ENCODE measurements at regions not wholly inside any gene's neighbourhood (a gene's known extent, or its start where the extent isn't known, plus 50 kb on each side); places are given as distances from the start of the nearest gene placed in this dataset.
"Not testable (repeated sequence)": the region's sequence is repeated elsewhere in the genome, so short reads cannot be mapped to it uniquely, and the experiment has no call there.

- no peak for FAIRE-seq
- no peak for DNase-seq (ENCODE audit: insufficient read length, low spot score)
Observed at GRCh38 chr7:92925876-92926696, 89.7 kb upstream of the CDK6 start.

GRCh38 chr7:92924800-92925199 is 88.4 kb upstream of the CDK6 start:
- DNase-seq (ENCODE audit: insufficient read length, low spot score) (no peak), FAIRE-seq (no peak)

DNA sequence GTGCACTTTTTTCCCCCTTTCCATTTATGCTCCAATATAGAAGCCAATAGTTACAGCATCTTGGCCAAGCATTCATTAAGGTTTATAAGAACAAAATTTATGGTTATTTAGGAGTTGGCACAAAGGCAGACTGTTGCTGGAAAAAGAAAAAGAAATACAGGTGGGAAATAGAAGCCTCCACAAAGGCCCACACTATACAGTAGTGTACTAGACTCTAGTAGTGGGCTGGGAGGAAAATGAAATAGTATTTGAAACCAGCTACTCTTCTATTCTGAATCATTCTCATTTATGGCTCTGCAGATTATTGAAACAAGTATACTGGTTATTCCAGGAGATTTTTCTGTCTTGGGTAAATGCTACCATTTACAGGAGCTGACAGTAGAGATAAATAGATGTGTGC is 80.9 kb upstream of the CDK6 start:
- no peak for FAIRE-seq
- no peak for DNase-seq (ENCODE audit: insufficient read length, low spot score)

DNA sequence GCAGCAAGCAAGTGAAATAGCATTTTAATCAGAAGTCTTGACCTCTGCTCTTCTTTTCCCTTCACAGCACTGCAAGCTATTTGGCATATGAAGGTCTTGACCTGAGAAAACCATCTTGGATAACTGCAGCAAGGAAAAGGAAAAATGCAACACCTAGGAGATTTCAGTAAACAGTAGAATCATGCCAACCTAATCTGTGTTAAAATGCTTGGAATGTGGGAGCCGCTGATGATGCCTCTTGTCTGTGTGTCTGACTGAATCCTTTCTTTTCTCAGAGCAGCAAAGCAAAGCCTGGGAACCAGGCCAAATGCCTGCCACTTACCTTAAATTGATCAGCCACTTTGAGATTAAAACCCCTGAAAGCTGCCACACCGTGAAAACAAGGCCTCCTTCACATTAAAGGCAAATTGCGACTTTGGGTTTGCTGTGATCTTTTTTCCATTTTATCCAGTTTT is 80.4 kb upstream of the CDK6 start:
- FAIRE-seq (no peak), DNase-seq (ENCODE audit: insufficient read length, low spot score) (peak; percentile 21)

DNA sequence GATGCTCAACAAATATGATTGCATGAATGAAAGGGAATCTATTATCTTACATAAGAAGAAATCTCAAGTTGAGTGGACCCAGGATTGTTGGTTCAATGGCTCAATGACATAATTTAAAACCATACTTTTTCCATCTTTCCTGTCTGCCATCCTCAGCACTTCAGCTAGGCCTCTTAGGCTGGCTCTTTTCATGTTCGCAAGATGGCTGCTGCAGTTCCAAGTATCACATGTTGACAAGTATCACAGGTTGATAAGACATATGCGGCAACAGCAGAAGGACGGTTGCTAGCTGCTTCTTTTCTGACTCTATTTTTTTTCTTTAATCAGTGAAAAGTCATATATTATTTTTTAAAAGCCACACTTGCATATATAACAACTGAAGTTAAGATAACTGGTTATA is 79.0 kb upstream of the CDK6 start:
- FAIRE-seq: no peak
- DNase-seq (ENCODE audit: insufficient read length, low spot score): no peak

- FAIRE-seq (no peak), DNase-seq (ENCODE audit: insufficient read length, low spot score) (no peak)
Observed at GRCh38 chr7:92914645-92915044, 78.3 kb upstream of the CDK6 start.

- no peak for DNase-seq (ENCODE audit: insufficient read length, low spot score)
- no peak for FAIRE-seq
Observed at GRCh38 chr7:92913849-92914248, 77.5 kb upstream of the CDK6 start.

- FAIRE-seq (no peak), DNase-seq (ENCODE audit: insufficient read length, low spot score) (no peak)
Observed at GRCh38 chr7:92910976-92911375, 74.6 kb upstream of the CDK6 start.

GRCh38 chr7:92909686-92910475 is 73.5 kb upstream of the CDK6 start:
- FAIRE-seq (no peak), DNase-seq (ENCODE audit: insufficient read length, low spot score) (no peak)

DNA sequence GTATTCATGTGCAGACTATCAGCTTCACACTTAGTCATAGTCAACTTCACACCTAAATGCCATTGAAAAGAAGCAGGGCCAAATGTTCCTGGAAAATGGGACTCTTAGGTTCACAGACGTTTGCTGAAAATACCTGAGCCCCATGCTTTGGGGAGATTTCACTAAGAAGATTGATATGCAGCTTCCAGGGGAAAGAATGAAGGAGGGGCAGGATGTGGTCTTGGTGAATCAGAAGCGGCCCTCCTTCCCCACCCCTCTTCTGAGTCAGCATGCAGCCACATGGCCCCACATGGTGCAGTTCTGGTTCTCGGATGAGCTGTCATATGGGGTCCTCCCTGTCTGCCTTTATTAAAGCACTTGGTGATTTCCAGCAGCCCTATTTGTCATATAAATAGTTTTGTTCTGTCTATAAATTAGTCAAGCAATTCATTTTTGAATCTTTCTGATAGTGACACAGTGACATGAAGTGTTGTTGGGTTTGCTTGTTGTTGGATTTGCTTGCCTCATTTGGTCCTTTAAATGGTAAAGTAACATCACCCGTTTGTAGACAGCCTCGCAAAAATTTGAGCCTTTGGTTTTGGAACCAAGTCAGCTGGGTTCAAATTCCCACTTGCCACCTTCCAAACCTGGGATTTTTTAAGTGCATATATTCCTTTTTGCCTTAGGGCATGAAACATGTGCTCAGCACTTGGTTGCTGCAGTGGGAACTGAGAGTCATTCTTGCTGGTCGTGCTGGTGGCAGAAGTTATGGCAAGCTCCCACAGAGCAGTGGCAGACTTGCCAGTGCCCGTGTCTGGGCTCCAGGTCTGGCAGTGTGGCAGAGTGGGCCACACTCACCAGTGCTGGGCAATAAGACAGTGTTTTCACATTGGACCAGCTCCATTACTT is 68.1 kb upstream of the CDK6 start:
- peak; percentile 56 for DNase-seq (ENCODE audit: insufficient read length, low spot score)
- no peak for FAIRE-seq

DNA sequence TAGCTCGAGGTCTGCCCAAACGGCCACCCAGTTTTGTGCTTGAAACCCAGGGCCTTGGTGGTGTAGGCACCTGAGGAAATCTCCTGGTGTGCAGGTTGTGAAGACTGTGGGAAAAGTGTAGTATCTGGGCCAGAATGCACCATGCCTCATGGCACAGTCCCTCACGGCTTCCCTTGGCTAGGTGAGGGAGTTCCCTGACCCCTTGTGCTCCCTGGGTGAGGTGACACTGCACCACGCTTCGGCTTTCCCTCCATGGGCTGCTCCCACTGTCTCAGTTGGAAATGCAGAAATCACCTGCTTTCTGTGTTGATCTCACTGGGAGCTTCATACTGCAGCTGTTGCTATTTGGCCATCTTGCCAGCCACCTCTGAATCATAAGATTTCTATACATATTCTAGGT is 62.4 kb upstream of the CDK6 start:
- DNase-seq (ENCODE audit: insufficient read length, low spot score) (no peak), FAIRE-seq (no peak)

DNA sequence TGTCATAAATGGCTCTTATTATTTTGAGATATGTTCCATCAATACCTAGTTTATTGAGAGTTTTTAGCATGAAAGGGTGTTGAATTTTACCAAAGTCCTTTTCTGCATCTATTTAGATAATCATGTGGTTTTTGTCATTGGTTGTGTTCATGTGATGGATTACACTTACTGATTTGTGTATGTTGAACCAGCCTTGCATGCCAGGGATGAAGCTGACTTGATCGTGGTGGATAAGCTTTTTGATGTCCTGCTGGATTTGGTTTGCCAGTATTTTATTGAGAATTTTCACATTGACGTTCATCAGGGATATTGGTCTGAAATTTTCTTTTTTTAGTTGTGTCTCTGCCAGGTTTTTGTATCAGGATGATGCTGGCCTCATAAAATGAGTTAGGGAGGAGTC is 58.5 kb upstream of the CDK6 start:
- DNase-seq (ENCODE audit: insufficient read length, low spot score); FAIRE-seq: not testable (repeated sequence)

DNA sequence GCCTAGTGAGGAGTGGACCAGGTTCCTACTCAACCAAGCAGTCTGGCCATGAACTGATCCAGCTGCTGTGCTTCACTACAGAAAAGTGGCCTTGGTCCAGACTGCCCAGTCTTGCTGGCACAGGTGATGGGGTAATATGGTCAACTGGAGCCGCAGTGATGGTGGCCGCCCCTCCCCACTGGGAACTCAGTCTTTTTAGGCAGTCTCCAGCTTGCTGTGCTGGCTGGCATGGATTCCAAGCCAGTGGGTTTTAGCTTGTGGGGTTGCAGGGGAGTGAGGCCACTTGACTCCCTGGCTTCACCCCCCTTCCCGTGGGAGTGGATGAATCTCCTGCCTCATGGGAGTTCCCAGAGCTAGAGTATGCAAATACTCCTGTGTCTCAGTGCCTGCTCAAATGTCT is 52.7 kb upstream of the CDK6 start:
- FAIRE-seq: no peak
- no peak for DNase-seq (ENCODE audit: insufficient read length, low spot score)
